NCI-H2081 treated with DMSO at 0.1 percent for 48 hours (cell line): ENCODE measurements at regions not wholly inside any gene's neighbourhood (a gene's known extent, or its start where the extent isn't known, plus 50 kb on each side); places are given as distances from the start of the nearest gene placed in this dataset.
"Not testable (repeated sequence)": the region's sequence is repeated elsewhere in the genome, so short reads cannot be mapped to it uniquely, and the experiment has no call there.

Source experiments
- DNase-seq: peaks from one replicate; lab custom pipeline; 2025; lab: John Stamatoyannopoulos, UW

GRCh38 chr11:134725716-134726639, 313.9 kb upstream of the B3GAT1 start:
- no peak for DNase-seq

GRCh38 chr11:134725211-134725610, 313.2 kb upstream of the B3GAT1 start:
- no peak for DNase-seq

GRCh38 chr11:134724779-134725140, 312.7 kb upstream of the B3GAT1 start:
- no peak for DNase-seq

GRCh38 chr11:134724106-134724778, 312.2 kb upstream of the B3GAT1 start:
- no peak for DNase-seq

- not testable (repeated sequence) for DNase-seq
Observed at GRCh38 chr11:134720691-134721070, 308.6 kb upstream of the B3GAT1 start.

- DNase-seq, result not testable (repeated sequence)
Observed at GRCh38 chr11:134719940-134720690, 308.1 kb upstream of the B3GAT1 start.

GRCh38 chr11:134719397-134719796, 307.4 kb upstream of the B3GAT1 start:
- no peak for DNase-seq

GRCh38 chr11:134716582-134716981, 304.5 kb upstream of the B3GAT1 start:
- no peak for DNase-seq

GRCh38 chr11:134714021-134714656, 302.1 kb upstream of the B3GAT1 start:
- DNase-seq, result no peak

- no peak for DNase-seq
Observed at GRCh38 chr11:134712228-134713145, 300.4 kb upstream of the B3GAT1 start.

- DNase-seq, result no peak
Observed at GRCh38 chr11:134711588-134711987, 299.5 kb upstream of the B3GAT1 start.

- DNase-seq, result no peak
Observed at GRCh38 chr11:134710861-134711407, 298.9 kb upstream of the B3GAT1 start.

GRCh38 chr11:134705858-134706257, 293.8 kb upstream of the B3GAT1 start:
- DNase-seq, result no peak

- DNase-seq, result no peak
Observed at GRCh38 chr11:134702827-134703226, 290.8 kb upstream of the B3GAT1 start.

- DNase-seq, result no peak
Observed at GRCh38 chr11:134701564-134702165, 289.6 kb upstream of the B3GAT1 start.

GRCh38 chr11:134700101-134700640, 288.1 kb upstream of the B3GAT1 start:
- no peak for DNase-seq

GRCh38 chr11:134696455-134696854, 284.4 kb upstream of the B3GAT1 start:
- no peak for DNase-seq

GRCh38 chr11:134691985-134692384, 279.9 kb upstream of the B3GAT1 start:
- DNase-seq, result no peak

GRCh38 chr11:134691295-134691873, 279.3 kb upstream of the B3GAT1 start:
- DNase-seq, result no peak

GRCh38 chr11:134689886-134690285, 277.8 kb upstream of the B3GAT1 start:
- no peak for DNase-seq
